ENCODE measurements at regions not wholly inside any gene's neighbourhood (a gene's known extent, or its start where the extent isn't known, plus 50 kb on each side); places are given as distances from the start of the nearest gene placed in this dataset.

DNA sequence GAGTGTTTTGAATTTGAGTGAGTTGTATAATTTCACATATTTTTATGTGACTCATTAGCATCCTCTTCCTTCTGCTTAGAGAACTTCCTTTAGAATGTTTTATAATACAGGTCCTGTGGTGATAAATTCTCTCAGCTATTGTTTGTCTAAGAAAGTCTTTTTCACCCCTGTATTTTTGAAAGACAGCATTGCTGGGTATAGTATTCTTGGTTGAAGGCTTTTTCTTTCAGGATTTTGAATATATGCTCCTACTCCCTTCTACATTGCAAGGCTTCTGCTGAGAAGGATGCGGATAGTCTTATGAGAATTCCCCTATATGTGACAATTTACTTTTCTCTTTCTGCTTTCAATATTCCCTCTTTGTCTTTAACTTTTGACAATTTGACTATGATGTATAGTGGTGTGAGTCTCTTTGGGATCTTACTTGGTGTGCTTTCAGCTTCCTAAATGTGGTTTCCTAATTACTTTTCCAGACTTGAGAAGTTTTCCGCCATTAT lies 118.9 kb upstream of the HMGA2 start:
- 97% methylated on average over 2 of the region's 2 CpGs for WGBS, 2 donors
- no peak for DNase-seq (ENCODE audit: low spot score in 2 of 2)
- intact Hi-C loops (cut with DNase I; ENCODE audit: low total_unique reads) = no loop called here

DNA sequence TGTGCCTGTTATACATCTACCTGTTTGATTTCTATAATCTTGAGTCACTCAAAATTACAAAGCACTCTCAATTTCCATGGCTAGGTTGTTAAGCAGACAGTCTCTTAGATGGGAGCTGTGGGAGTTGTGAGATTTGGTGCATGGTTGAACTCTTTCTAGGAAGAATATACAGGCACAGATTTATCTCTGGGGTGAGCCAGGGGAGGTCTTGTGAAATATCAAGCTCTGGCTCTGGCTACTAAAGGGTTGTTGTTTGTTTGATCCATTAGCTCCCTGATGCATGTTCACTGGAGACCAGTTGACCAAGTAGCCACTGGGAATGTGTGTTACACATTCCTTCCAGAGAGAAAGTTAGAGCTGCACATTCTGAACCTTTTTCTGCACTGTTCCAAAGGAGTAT lies 117.2 kb upstream of the HMGA2 start:
- TF ChIP-seq, protein P1, sequence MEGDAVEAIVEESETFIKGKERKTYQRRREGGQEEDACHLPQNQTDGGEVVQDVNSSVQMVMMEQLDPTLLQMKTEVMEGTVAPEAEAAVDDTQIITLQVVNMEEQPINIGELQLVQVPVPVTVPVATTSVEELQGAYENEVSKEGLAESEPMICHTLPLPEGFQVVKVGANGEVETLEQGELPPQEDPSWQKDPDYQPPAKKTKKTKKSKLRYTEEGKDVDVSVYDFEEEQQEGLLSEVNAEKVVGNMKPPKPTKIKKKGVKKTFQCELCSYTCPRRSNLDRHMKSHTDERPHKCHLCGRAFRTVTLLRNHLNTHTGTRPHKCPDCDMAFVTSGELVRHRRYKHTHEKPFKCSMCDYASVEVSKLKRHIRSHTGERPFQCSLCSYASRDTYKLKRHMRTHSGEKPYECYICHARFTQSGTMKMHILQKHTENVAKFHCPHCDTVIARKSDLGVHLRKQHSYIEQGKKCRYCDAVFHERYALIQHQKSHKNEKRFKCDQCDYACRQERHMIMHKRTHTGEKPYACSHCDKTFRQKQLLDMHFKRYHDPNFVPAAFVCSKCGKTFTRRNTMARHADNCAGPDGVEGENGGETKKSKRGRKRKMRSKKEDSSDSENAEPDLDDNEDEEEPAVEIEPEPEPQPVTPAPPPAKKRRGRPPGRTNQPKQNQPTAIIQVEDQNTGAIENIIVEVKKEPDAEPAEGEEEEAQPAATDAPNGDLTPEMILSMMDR (IDR thresholded peaks at IDR 0.05) = no peak
- no peak for TF ChIP-seq POLR2A (IDR thresholded peaks at IDR 0.05)
- intact Hi-C loops (cut with DNase I; ENCODE audit: low total_unique reads) = no loop called here
- no peak overlapping the region for H3K4me3 ChIP-seq (ENCODE audit: low read depth, poor library complexity, severe bottlenecking)
- no peak for DNase-seq (ENCODE audit: low spot score in 2 of 2)

More for the DNA sequence above, 118.9 kb upstream of the HMGA2 start:
- TF ChIP-seq, protein P1 (IDR thresholded peaks at IDR 0.05) = no peak
- TF ChIP-seq POLR2A (IDR thresholded peaks at IDR 0.05) = no peak
- no peak overlapping the region for H3K4me3 ChIP-seq (ENCODE audit: low read depth, poor library complexity, severe bottlenecking)

DNA sequence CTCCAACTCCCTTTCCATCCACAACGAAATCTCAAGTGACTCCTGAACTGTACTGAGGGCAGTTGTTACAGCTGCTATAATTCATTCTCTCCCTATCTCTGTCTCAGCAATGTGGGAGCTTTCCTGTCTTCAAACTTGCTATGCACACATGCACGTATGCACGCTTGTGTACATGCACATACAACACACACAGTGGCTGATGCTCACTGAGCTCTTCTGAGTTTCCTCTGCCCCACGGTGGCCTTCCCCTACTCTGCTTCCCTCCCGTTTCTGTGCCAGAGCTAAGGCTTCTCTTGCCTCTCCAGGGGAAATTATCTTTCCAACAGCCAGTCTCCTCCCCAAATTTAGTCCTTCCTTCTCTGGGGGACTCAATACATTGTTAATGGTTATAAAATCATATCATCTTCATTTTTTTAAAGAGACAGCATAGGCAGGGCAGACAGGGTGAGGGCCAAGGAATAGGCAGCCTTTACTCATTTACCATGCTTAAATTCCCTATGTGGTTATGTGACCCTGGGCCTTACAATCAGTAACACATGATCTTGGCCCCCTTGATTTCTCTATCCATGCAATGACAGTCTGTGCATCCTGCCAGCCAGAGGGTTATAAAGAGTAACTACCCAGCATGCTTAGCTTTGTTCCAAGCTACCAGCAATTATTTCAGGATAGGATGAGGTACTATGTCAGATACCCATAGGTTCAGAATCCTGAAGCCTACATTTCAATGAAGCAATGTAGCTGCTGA lies 111.9 kb upstream of the HMGA2 start:
- TF ChIP-seq POLR2A (IDR thresholded peaks at IDR 0.05) = no peak
- TF ChIP-seq, protein P1 (IDR thresholded peaks at IDR 0.05) = no peak
- intact Hi-C loops (cut with DNase I; ENCODE audit: low total_unique reads) = no loop called here
- no peak overlapping the region for H3K4me3 ChIP-seq (ENCODE audit: low read depth, poor library complexity, severe bottlenecking)
- DNase-seq (ENCODE audit: low spot score in 2 of 2) = no peak
- WGBS, 2 donors = 75 to 84% methylated on average over 5 of the region's 5 CpGs

DNA sequence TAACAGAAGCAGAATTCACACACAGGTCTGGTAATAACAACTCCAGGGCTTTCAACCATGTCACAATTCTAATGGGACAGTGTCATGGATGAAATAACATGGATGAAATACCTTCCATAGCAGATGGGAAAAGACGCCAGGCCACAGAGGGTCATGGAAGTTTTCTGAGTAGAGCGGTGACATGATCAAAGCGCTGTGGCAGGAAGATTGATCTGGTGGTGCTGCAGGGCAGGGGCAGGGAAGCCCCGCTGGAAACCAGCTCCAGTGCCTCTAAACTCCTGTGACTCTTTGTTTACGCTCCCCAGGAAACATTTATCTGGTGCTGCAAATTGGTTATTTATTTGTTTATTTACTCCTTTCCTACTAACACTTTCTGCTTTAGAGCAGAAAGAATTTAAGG lies 108.3 kb upstream of the HMGA2 start:
- WGBS, 2 donors = 82 to 91% methylated on average over 5 of the region's 5 CpGs
- TF ChIP-seq, protein P1 (IDR thresholded peaks at IDR 0.05) = no peak
- TF ChIP-seq POLR2A (IDR thresholded peaks at IDR 0.05) = no peak
- no peak overlapping the region for H3K4me3 ChIP-seq (ENCODE audit: low read depth, poor library complexity, severe bottlenecking)
- intact Hi-C loops (cut with DNase I; ENCODE audit: low total_unique reads) = no loop called here
- DNase-seq (ENCODE audit: low spot score in 2 of 2) = no peak

DNA sequence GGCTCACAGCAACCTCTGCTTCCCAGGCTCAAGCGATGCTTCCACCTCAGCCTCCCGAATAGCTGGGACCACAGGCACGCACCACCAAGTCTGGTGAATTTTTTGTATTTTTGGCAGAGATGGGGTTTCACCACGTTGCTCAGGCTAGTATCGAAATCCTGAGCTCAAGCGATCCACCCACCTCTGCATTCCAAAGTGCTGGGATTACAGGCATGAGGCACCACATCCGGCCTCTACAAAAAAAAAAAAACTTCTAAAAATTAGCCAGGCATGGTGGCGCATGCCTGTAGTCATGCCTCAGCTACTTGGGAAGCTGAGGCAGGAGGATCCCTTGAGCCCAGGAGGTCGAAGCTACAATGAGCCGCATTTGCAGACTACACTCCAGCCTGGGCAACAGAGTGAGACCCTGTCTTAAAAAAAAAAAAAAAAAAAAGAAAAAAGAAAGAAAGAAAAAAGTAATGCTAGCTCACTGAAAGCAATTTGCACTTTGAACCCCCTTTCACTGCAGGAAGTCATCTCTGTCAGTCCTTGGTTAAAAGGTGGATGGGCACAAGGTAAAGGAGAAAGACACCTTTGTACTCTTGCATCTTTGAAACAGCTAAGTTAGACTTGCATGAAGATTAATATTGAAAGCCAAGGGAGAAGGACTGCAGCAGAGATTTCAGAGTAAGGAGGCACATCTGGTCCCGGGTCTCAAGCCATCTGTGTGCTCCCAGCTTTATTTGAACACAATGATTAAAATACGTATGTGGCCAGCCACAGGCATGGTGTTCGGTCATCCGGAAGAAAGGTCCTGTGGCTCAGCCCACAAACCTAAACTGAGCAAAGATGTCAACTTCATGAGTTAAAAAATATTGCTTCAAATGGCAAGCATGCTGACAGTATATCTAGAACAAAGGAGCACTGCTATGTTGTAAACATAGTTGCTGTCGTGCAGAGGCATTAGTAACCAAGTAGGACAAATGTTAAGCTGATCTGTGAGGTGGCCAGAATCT lies 103.8 kb upstream of the HMGA2 start:
- intact Hi-C loops (cut with DNase I; ENCODE audit: low total_unique reads) = no loop called here
- H3K4me3 ChIP-seq (ENCODE audit: low read depth, poor library complexity, severe bottlenecking) = no peak overlapping the region
- no peak for TF ChIP-seq POLR2A (IDR thresholded peaks at IDR 0.05)
- TF ChIP-seq, protein P1 (IDR thresholded peaks at IDR 0.05) = no peak
- WGBS, 2 donors = 61 to 66% methylated on average over 15 of the region's 15 CpGs
- DNase-seq (ENCODE audit: low spot score in 2 of 2) = no peak
